ENCODE measurements at regions not wholly inside any gene's neighbourhood (a gene's known extent, or its start where the extent isn't known, plus 50 kb on each side); places are given as distances from the start of the nearest gene placed in this dataset.

- Histone ChIP-seq H3K9me1 (ENCODE audit: control insufficient read depth, extremely low read depth, insufficient read depth, low read length) (no peaks in the 10 kb centered on the region), H3K4me2 (ENCODE audit: control insufficient read depth, extremely low read depth, insufficient read depth, low read depth, low read length) (no peak overlapping the region), H3K4me1 (ENCODE audit: control insufficient read depth, extremely low read depth, insufficient read depth, low read length) (no peaks in the 10 kb centered on the region), H3K9ac (ENCODE audit: control insufficient read depth, extremely low read depth, insufficient read depth, low read length) (no peak overlapping the region), H3K36me3 (ENCODE audit: control insufficient read depth in 2 of 2, extremely low read depth in 1 of 2, insufficient read depth in 2 of 2, low read length in 2 of 2) (no peaks in the 10 kb centered on the region), H3K9me3 (ENCODE audit: control insufficient read depth, low read depth, low read length) (no peaks in the 10 kb centered on the region), H4K20me1 (ENCODE audit: control insufficient read depth, extremely low read depth, insufficient read depth, low read length) (no peaks in the 10 kb centered on the region), H2AFZ (ENCODE audit: control insufficient read depth, low read length) (no peak overlapping the region), H3K4me3 (ENCODE audit: control insufficient read depth in 2 of 3, extremely low read depth in 1 of 3, insufficient read depth in 2 of 3, low read depth in 1 of 3, low read length in 3 of 3) (no peak overlapping the region), H3K79me2 (ENCODE audit: control insufficient read depth, insufficient read depth, low read length) (no peaks in the 10 kb centered on the region), H3K27ac (ENCODE audit: control insufficient read depth, insufficient read depth, low read length) (no peak overlapping the region), H3K27me3 (ENCODE audit: control insufficient read depth, extremely low read depth, insufficient read depth, low read length) (no peaks in the 10 kb centered on the region)
- TF ChIP-seq EZH2 (IDR thresholded peaks at IDR 0.05; ENCODE audit: low read length) (no peak), CTCF (optimal IDR thresholded peaks at IDR 0.05 in 1 of 3, IDR thresholded peaks at IDR 0.05 in 1 of 3, conservative IDR thresholded peaks at IDR 0.05 in 1 of 3; ENCODE audit: extremely low read depth in 1 of 3, insufficient read depth in 2 of 3, low read length in 3 of 3) (no peak)
- DNase-seq (ENCODE audit: low read depth, low spot score): no peak
- dilution Hi-C loops (cut with MboI; ENCODE audit: extremely low pct_ligation_motif_present, low sequenced_read_pairs): no loop called here
- no peak for FAIRE-seq
These were observed 169.8 kb upstream of the ANKRD28 start for GRCh38 chr3:15967577-15967976.

DNA sequence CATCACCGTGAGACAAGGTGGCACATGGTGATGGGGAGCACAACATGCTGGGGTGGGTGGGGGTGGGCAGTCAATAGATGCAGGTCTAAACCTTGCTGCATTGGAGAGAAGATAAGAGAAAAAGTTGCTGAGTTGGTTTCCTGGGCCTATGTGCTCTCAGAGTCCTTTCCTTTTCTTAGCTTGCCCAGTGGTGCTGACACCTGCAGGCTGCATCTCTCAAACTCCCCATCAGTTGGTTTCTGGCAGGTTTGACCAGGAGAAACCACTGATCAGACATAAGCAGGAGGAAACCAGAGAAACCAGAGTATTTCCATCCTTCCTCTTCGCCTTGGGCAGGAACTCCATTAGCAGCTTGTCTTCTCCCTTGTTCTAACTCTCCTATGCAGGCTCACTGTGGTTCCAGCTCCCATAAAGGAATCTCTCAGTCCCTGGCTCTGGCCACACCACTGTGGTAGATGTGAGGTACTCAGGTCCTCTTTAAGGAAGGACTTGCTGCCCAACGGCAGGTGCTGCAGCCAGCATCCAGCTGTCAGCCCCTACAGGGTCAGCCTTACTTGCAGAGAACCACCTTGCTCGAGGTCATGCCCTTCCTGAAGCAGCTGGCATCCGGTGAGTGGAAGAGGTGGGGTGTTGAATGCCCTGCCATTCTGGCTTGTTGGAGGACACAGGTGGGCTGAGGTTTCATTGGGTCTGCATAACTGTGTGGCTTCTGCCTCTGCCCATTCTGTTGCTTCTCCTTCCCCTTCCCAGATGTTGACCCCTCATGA lies 172.3 kb upstream of the ANKRD28 start:
- no peaks in the 10 kb centered on the region for H3K79me2 ChIP-seq (ENCODE audit: control insufficient read depth, insufficient read depth, low read length)
- no peak overlapping the region for H2AFZ ChIP-seq (ENCODE audit: control insufficient read depth, low read length)
- H3K9me3 ChIP-seq (ENCODE audit: control insufficient read depth, low read depth, low read length): no peaks in the 10 kb centered on the region
- H4K20me1 ChIP-seq (ENCODE audit: control insufficient read depth, extremely low read depth, insufficient read depth, low read length): no peaks in the 10 kb centered on the region
- no peak for DNase-seq (ENCODE audit: low read depth, low spot score)
- H3K4me2 ChIP-seq (ENCODE audit: control insufficient read depth, extremely low read depth, insufficient read depth, low read depth, low read length): no peak overlapping the region
- FAIRE-seq: no peak
- H3K36me3 ChIP-seq (ENCODE audit: control insufficient read depth in 2 of 2, extremely low read depth in 1 of 2, insufficient read depth in 2 of 2, low read length in 2 of 2): no peaks in the 10 kb centered on the region
- no peaks in the 10 kb centered on the region for H3K27me3 ChIP-seq (ENCODE audit: control insufficient read depth, extremely low read depth, insufficient read depth, low read length)
- no peaks in the 10 kb centered on the region for H3K9me1 ChIP-seq (ENCODE audit: control insufficient read depth, extremely low read depth, insufficient read depth, low read length)
- dilution Hi-C loops (cut with MboI; ENCODE audit: extremely low pct_ligation_motif_present, low sequenced_read_pairs): no loop called here
- H3K27ac ChIP-seq (ENCODE audit: control insufficient read depth, insufficient read depth, low read length): no peak overlapping the region
- H3K4me3 ChIP-seq (ENCODE audit: control insufficient read depth in 2 of 3, extremely low read depth in 1 of 3, insufficient read depth in 2 of 3, low read depth in 1 of 3, low read length in 3 of 3): no peak overlapping the region
- H3K4me1 ChIP-seq (ENCODE audit: control insufficient read depth, extremely low read depth, insufficient read depth, low read length): no peaks in the 10 kb centered on the region
- H3K9ac ChIP-seq (ENCODE audit: control insufficient read depth, extremely low read depth, insufficient read depth, low read length): no peak overlapping the region
- TF ChIP-seq CTCF (optimal IDR thresholded peaks at IDR 0.05 in 1 of 3, IDR thresholded peaks at IDR 0.05 in 1 of 3, conservative IDR thresholded peaks at IDR 0.05 in 1 of 3; ENCODE audit: extremely low read depth in 1 of 3, insufficient read depth in 2 of 3, low read length in 3 of 3) (no peak), EZH2 (IDR thresholded peaks at IDR 0.05; ENCODE audit: low read length) (no peak)

Measured in keratinocyte (primary cell).